ENCODE measurements at regions not wholly inside any gene's neighbourhood (a gene's known extent, or its start where the extent isn't known, plus 50 kb on each side); places are given as distances from the start of the nearest gene placed in this dataset.

DNA sequence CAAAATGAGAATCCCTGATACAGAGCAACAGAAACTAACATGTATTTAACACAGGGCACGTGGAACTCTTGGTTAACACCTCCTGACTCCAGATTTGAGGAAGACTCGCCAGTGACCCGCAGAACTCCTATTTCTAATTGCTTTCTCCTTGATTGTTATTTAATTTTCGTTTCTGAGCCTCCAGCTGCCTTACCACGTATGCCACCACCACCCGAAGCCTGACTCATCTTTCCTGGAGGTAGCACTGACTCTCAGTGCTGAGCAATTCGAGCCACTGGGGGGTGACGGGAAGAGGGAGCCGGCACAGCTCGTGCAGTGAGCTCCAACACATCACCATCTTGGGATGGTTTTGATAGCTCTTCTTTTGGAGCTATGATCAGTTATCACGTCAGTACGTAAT is 273.9 kb upstream of the MGMT start:
- Mint-ChIP-seq H3K9me3 (ENCODE audit: unreplicated experiment) (peaks cover 2% of the 10 kb centered on the region), H3K4me1 (ENCODE audit: low read depth, unreplicated experiment) (peaks cover 1% of the 10 kb centered on the region), H3K36me3 (ENCODE audit: unreplicated experiment) (peaks cover 5% of the 10 kb centered on the region), H3K4me3 (ENCODE audit: unreplicated experiment) (no peak overlapping the region), H3K27ac (ENCODE audit: unreplicated experiment) (no peak overlapping the region), H3K27me3 (ENCODE audit: unreplicated experiment) (peaks cover 3% of the 10 kb centered on the region)
- no peak for DNase-seq
- no peak for TF ChIP-seq CTCF (IDR thresholded peaks at IDR 0.05; ENCODE audit: partially characterized antibody, unreplicated experiment)

- H3K4me1 Mint-ChIP-seq (ENCODE audit: low read depth, unreplicated experiment) = peaks cover 1% of the 10 kb centered on the region
- H3K36me3 Mint-ChIP-seq (ENCODE audit: unreplicated experiment) = peaks cover 5% of the 10 kb centered on the region
- H3K4me3 Mint-ChIP-seq (ENCODE audit: unreplicated experiment) = no peak overlapping the region
- no peak overlapping the region for H3K27ac Mint-ChIP-seq (ENCODE audit: unreplicated experiment)
- peaks cover 3% of the 10 kb centered on the region for H3K27me3 Mint-ChIP-seq (ENCODE audit: unreplicated experiment)
- TF ChIP-seq CTCF (IDR thresholded peaks at IDR 0.05; ENCODE audit: partially characterized antibody, unreplicated experiment) = no peak
- peaks cover 2% of the 10 kb centered on the region for H3K9me3 Mint-ChIP-seq (ENCODE audit: unreplicated experiment)
- no peak for DNase-seq
These were observed 272.7 kb upstream of the MGMT start for GRCh38 chr10:129194181-129194870.

DNA sequence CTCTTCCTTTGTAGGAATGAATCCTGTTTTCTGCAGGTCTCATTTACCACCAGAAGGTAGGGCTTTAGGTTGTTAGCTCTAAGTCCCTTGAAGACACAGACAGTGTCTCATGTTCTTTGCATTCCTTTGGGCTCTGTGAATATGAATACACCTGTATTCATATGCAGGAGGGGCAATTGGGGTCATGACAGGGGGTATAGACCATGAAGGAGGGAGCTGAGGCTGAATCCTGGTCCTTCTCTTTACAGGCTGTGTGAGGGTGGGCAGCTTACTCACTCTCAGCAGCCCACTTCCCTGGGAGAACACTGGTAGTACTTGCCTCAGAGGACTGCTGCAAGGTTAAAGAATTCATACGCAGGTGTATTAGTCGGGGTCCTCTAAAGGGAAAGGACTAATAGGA is 267.2 kb upstream of the MGMT start:
- Mint-ChIP-seq H3K27me3 (ENCODE audit: unreplicated experiment) (peaks cover 3% of the 10 kb centered on the region), H3K27ac (ENCODE audit: unreplicated experiment) (no peak overlapping the region), H3K4me1 (ENCODE audit: low read depth, unreplicated experiment) (no peaks in the 10 kb centered on the region), H3K36me3 (ENCODE audit: unreplicated experiment) (peaks cover 7% of the 10 kb centered on the region), H3K9me3 (ENCODE audit: unreplicated experiment) (peaks cover 3% of the 10 kb centered on the region), H3K4me3 (ENCODE audit: unreplicated experiment) (no peak overlapping the region)
- DNase-seq = no peak
- TF ChIP-seq CTCF (IDR thresholded peaks at IDR 0.05; ENCODE audit: partially characterized antibody, unreplicated experiment) = no peak

GRCh38 chr10:129203819-129204218 is 263.2 kb upstream of the MGMT start:
- no peaks in the 10 kb centered on the region for H3K4me1 Mint-ChIP-seq (ENCODE audit: low read depth, unreplicated experiment)
- H3K36me3 Mint-ChIP-seq (ENCODE audit: unreplicated experiment) = peaks cover 7% of the 10 kb centered on the region
- peaks cover 3% of the 10 kb centered on the region for H3K9me3 Mint-ChIP-seq (ENCODE audit: unreplicated experiment)
- no peaks in the 10 kb centered on the region for H3K27me3 Mint-ChIP-seq (ENCODE audit: unreplicated experiment)
- no peak overlapping the region for H3K4me3 Mint-ChIP-seq (ENCODE audit: unreplicated experiment)
- no peak overlapping the region for H3K27ac Mint-ChIP-seq (ENCODE audit: unreplicated experiment)
- no peak for TF ChIP-seq CTCF (IDR thresholded peaks at IDR 0.05; ENCODE audit: partially characterized antibody, unreplicated experiment)
- no peak for DNase-seq

DNA sequence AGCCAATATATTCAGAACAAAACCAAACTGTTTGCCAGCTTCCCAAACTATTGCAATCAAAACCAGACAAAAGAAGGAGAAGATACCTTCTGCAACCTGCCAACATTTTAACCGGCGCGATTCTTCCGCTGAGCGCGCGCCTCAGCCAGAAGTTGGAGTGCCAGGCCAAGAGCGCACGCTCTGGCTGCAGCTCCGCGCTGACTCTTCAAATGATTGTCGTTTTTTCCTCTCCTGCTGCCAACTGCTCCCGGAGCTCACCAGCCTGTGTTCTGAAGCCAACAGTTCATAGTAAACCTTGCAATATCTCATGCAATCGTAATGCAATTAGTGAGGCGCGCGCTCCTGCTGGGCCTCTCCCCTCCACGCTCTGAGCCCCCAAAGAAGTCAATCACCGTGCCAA is 259.7 kb upstream of the MGMT start:
- Mint-ChIP-seq H3K27ac (ENCODE audit: unreplicated experiment) (no peak overlapping the region), H3K4me1 (ENCODE audit: low read depth, unreplicated experiment) (peaks cover 25% of the 10 kb centered on the region), H3K27me3 (ENCODE audit: unreplicated experiment) (no peaks in the 10 kb centered on the region), H3K36me3 (ENCODE audit: unreplicated experiment) (peaks cover 7% of the 10 kb centered on the region), H3K4me3 (ENCODE audit: unreplicated experiment) (no peak overlapping the region), H3K9me3 (ENCODE audit: unreplicated experiment) (peaks cover 7% of the 10 kb centered on the region)
- DNase-seq = no peak
- TF ChIP-seq CTCF (IDR thresholded peaks at IDR 0.05; ENCODE audit: partially characterized antibody, unreplicated experiment) = no peak
